VCaP (cell line): ENCODE measurements at regions not wholly inside any gene's neighbourhood (a gene's known extent, or its start where the extent isn't known, plus 50 kb on each side); places are given as distances from the start of the nearest gene placed in this dataset.

Experiments
- H3K27ac ChIP-seq: fragments of 450-650 bp; 2 replicates; pipeline ENCODE4 v1.5.1; 2017
- TF ChIP-seq, protein P1 (sequence below): fragments of 450-650 bp; conservative IDR thresholded peaks from 2 replicates; pipeline ENCODE4 v1.5.1; 2017; ENCODE audit warnings: mild to moderate bottlenecking, moderate library complexity

DNA sequence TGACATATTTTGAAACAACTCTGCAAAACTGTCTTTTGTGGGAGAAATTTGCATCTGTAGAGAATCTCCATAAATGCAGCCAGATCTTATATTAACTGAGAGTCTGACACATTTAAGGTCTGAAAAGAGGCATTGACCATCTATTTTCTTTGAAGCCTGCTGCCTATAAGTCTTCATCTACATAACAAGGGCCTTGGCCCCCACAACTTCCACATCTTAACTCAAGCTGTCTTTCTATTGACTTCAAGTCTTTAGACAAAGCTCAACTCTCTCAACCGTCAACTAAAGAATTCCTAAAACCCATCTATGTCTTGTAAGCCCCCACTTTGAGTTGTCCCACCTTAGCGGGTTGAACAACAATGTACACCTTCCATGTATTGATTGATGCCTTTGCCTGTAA lies 72.4 kb upstream of the ADCY1 start:
- TF ChIP-seq, protein P1, sequence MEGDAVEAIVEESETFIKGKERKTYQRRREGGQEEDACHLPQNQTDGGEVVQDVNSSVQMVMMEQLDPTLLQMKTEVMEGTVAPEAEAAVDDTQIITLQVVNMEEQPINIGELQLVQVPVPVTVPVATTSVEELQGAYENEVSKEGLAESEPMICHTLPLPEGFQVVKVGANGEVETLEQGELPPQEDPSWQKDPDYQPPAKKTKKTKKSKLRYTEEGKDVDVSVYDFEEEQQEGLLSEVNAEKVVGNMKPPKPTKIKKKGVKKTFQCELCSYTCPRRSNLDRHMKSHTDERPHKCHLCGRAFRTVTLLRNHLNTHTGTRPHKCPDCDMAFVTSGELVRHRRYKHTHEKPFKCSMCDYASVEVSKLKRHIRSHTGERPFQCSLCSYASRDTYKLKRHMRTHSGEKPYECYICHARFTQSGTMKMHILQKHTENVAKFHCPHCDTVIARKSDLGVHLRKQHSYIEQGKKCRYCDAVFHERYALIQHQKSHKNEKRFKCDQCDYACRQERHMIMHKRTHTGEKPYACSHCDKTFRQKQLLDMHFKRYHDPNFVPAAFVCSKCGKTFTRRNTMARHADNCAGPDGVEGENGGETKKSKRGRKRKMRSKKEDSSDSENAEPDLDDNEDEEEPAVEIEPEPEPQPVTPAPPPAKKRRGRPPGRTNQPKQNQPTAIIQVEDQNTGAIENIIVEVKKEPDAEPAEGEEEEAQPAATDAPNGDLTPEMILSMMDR, result no peak
- H3K27ac ChIP-seq, result no peak overlapping the region

DNA sequence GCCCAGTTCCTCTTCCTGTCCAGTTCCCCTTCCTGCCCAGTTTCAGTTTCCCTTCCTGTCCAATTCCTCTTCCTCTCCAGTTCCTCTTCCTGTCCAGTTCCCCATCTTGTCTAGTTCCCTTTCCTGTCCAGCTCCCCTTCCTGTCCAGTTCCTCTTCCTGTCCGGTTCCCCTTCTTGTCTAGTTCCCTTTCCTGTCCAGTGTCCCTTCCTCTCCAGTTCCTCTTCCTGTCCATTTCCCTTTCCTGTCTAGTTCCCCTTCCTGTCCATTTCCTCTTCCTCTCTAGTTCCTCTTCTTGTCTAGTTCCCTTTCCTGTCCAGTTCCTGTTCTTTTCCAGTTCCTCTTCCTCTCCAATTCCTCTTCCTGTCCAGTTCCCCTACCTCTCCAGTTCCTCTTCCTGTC lies 68.1 kb upstream of the ADCY1 start:
- TF ChIP-seq, protein P1, result no peak

DNA sequence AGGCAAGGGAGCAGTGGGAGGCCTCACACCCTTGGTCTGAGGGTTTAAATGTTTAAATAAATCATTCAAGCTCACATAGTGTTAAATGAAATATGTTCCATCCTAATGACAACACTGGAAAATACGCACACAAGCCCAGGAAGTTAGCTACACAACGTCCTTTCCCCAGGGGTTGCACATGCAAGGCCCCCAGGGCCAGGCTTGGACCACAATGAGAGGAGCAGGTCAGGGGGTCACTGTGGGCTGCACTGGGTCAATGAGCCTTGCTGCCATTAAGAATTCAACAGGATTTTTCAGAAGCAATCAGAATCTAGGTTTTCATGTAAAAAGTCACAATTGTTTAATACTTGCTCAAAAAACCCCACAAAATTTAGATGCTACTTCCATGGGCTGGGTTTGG lies 64.9 kb upstream of the ADCY1 start:
- TF ChIP-seq, protein P1, result no peak
- H3K27ac ChIP-seq, result no peak overlapping the region

More for the DNA sequence above, 68.1 kb upstream of the ADCY1 start:
- H3K27ac ChIP-seq, result no peak overlapping the region

DNA sequence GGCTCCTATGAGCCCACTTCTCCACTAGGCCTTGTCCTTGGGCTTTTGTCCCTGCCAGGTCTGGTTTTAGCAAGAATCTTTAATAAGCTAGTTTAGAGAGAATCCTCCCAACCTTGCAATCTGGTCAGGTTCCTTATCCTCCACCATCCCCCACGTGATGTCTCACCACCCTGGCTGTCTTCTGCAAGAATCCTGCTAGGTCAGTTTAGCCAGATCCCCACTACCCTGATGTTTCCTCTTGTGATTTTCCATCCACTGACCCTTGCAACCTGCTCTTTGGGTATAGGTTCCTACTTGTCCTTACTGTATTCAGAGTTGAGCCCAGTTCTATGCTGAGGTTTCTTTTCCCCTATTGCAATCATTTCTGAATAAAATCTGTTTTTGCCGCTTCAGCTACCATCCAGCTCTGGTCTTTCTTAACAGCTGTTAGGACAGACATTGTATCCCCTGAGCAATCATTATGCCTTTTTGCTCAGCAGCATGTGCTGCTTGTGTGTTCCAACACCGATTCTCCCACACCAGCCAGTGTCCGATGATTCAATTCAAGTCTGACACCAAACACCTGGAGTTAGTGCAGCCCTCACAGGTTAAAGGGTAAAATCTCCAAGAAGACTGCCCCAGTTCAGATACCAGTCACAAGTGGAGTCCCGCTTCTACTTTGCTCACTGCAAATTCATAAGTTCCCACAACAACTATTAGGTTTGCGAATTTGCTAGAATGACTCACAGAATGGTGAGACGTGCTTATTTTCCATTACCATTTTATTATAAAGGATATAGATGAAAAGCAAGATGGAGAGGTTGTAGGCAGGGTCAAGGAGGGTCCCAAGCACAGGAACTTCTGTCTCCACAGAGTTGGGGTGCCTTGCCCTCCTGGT lies 62.2 kb upstream of the ADCY1 start:
- no peak overlapping the region for H3K27ac ChIP-seq
- TF ChIP-seq, protein P1, result no peak

DNA sequence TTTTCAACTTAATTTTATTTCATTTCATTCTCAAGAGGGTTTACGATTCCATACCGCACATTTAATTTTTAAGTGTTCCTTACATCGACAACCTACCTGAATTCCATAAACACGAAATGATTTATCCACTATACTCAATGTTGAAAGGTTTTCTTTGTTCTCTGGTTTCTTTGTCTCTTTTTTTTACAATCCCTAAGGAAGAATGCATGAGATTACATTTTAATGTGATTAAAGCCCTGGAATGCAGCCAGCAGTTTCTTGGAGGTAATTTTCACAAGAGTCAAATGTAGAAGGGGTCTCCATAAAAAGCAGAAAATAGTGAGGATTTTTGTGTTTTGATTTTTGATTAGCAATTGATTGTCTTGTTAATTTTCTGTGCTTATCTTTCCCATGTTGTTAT lies 59.2 kb upstream of the ADCY1 start:
- TF ChIP-seq, protein P1, result no peak
- H3K27ac ChIP-seq, result no peak overlapping the region

DNA sequence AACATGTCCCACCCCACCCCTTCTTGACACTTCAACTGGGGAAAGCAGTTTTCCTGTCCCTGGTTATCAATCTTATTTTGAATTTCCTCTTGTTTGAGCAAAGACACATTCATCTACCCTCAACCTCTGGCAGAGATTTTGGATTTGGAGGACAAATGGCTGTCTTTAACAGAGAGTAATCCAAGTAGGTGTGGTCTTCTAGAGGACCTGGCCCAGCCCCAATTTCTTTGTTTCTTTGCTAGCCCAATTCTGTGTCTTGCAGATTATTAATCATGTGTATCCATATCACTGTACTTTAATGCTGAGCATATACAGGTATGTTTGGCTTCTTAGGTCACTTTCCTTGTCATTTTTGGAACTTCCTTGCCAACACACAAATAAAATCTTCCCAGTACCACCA lies 58.8 kb upstream of the ADCY1 start:
- no peak overlapping the region for H3K27ac ChIP-seq
- TF ChIP-seq, protein P1, result no peak
